Immature natural killer cell (primary cell): ENCODE measurements at regions not wholly inside any gene's neighbourhood (a gene's known extent, or its start where the extent isn't known, plus 50 kb on each side); places are given as distances from the start of the nearest gene placed in this dataset.
"Not testable (repeated sequence)": the region's sequence is repeated elsewhere in the genome, so short reads cannot be mapped to it uniquely, and the experiment has no call there.

Experiments
- DNase-seq, 3 donors: peaks; one replicate each; pipeline ENCODE4 v3.0.0; 2022; ENCODE audit warnings: mixed read lengths in 1 of 3
- H3K27ac Mint-ChIP-seq, 6 donors: one replicate each; pipeline ENCODE4 v1.8.0; 2020; ENCODE audit warnings: mixed read lengths in 6 of 6, mild to moderate bottlenecking in 5 of 6, inconsistent platforms in 4 of 6, moderate library complexity in 3 of 6
- H3K27me3 Mint-ChIP-seq, 3 donors: one replicate each; pipeline ENCODE4 v1.8.0; 2020 to 2021; ENCODE audit warnings: low read depth in 3 of 3, mild to moderate bottlenecking in 3 of 3, mixed read lengths in 3 of 3, moderate library complexity in 3 of 3, inconsistent platforms in 1 of 3
- H3K36me3 Mint-ChIP-seq, 3 donors: one replicate each; pipeline ENCODE4 v1.8.0; 2020; ENCODE audit warnings: mixed read lengths in 3 of 3, inconsistent platforms in 2 of 3, mild to moderate bottlenecking in 2 of 3
- H3K4me1 Mint-ChIP-seq, 2 donors: one replicate each; pipeline ENCODE4 v1.8.0; 2020; ENCODE audit warnings: inconsistent platforms in 2 of 2, mild to moderate bottlenecking in 2 of 2, mixed read lengths in 2 of 2, moderate library complexity in 1 of 2
- H3K4me3 Mint-ChIP-seq, 5 donors: one replicate each; pipeline ENCODE4 v1.8.0; 2020; ENCODE audit warnings: mild to moderate bottlenecking in 5 of 5, mixed read lengths in 5 of 5, inconsistent platforms in 3 of 5, moderate library complexity in 3 of 5
- H3K9me3 Mint-ChIP-seq, 6 donors: one replicate each; pipeline ENCODE4 v1.8.0; 2020; ENCODE audit warnings: mild to moderate bottlenecking in 6 of 6, mixed read lengths in 6 of 6, inconsistent platforms in 4 of 6, moderate library complexity in 3 of 6

GRCh38 chr18:39345321-39345720 lies 1779.7 kb upstream of the CELF4 start:
- Mint-ChIP-seq H3K27me3 (no peaks in the 10 kb centered on the region), H3K36me3 (peaks cover 0 to 4% (median 0%) of the 10 kb centered on the region in 3 donors), H3K27ac (no peak overlapping the region), H3K4me3 (no peak overlapping the region), H3K9me3 (peaks cover 2 to 47% (median 6%) of the 10 kb centered on the region in 6 donors), H3K4me1 (no peaks in the 10 kb centered on the region)
- DNase-seq, result no peak

GRCh38 chr18:39344487-39344886 lies 1778.9 kb upstream of the CELF4 start:
- peaks cover 0 to 2% (median 0%) of the 10 kb centered on the region in 3 donors for H3K27me3 Mint-ChIP-seq
- peaks cover 0 to 4% (median 0%) of the 10 kb centered on the region in 3 donors for H3K36me3 Mint-ChIP-seq
- H3K9me3 Mint-ChIP-seq, result peaks cover 3 to 55% (median 7%) of the 10 kb centered on the region in 6 donors
- H3K4me3 Mint-ChIP-seq, result no peak overlapping the region
- DNase-seq, result no peak
- no peaks in the 10 kb centered on the region for H3K4me1 Mint-ChIP-seq
- no peak overlapping the region for H3K27ac Mint-ChIP-seq

GRCh38 chr18:39341129-39341528 lies 1775.5 kb upstream of the CELF4 start:
- peaks cover 5 to 50% (median 13%) of the 10 kb centered on the region in 6 donors for H3K9me3 Mint-ChIP-seq
- H3K36me3 Mint-ChIP-seq, result peaks cover 0 to 4% (median 0%) of the 10 kb centered on the region in 3 donors
- no peak for DNase-seq
- no peak overlapping the region for H3K27ac Mint-ChIP-seq
- H3K4me1 Mint-ChIP-seq, result no peaks in the 10 kb centered on the region
- no peak overlapping the region for H3K4me3 Mint-ChIP-seq
- peaks cover 0 to 2% (median 0%) of the 10 kb centered on the region in 3 donors for H3K27me3 Mint-ChIP-seq

- Mint-ChIP-seq H3K4me3 (no peak overlapping the region), H3K4me1 (no peaks in the 10 kb centered on the region)
Measured at GRCh38 chr18:39340418-39340817, 1774.8 kb upstream of the CELF4 start.

GRCh38 chr18:39329496-39330275 lies 1764.1 kb upstream of the CELF4 start:
- Mint-ChIP-seq H3K27ac (no peak overlapping the region), H3K4me3 (no peak overlapping the region), H3K36me3 (no peaks in the 10 kb centered on the region), H3K27me3 (no peaks in the 10 kb centered on the region), H3K4me1 (peaks cover 0 to 17% of the 10 kb centered on the region in 2 donors), H3K9me3 (peaks cover 0 to 7% (median 4%) of the 10 kb centered on the region in 6 donors)
- no peak for DNase-seq

More at GRCh38 chr18:39340418-39340817, 1774.8 kb upstream of the CELF4 start:
- Mint-ChIP-seq H3K36me3 (peaks cover 0 to 7% (median 0%) of the 10 kb centered on the region in 3 donors), H3K27me3 (peaks cover 0 to 2% (median 0%) of the 10 kb centered on the region in 3 donors), H3K27ac (no peak overlapping the region), H3K9me3 (peaks cover 2 to 52% (median 13%) of the 10 kb centered on the region in 6 donors)
- no peak for DNase-seq

- Mint-ChIP-seq H3K4me3 (no peak overlapping the region), H3K27ac (no peak overlapping the region), H3K4me1 (peaks cover 0 to 6% of the 10 kb centered on the region in 2 donors), H3K27me3 (no peaks in the 10 kb centered on the region), H3K9me3 (peaks cover under 1 to 13% (median 2%) of the 10 kb centered on the region in 6 donors), H3K36me3 (no peaks in the 10 kb centered on the region)
- no peak for DNase-seq
Measured at GRCh38 chr18:39326772-39327171, 1761.2 kb upstream of the CELF4 start.

- no peak overlapping the region for H3K27ac Mint-ChIP-seq
- no peaks in the 10 kb centered on the region for H3K27me3 Mint-ChIP-seq
- no peaks in the 10 kb centered on the region for H3K4me1 Mint-ChIP-seq
- H3K4me3 Mint-ChIP-seq, result no peak overlapping the region
- no peak for DNase-seq
- no peaks in the 10 kb centered on the region for H3K36me3 Mint-ChIP-seq
- peaks cover 1 to 18% (median 3%) of the 10 kb centered on the region in 6 donors for H3K9me3 Mint-ChIP-seq
Measured at GRCh38 chr18:39325973-39326372, 1760.4 kb upstream of the CELF4 start.

GRCh38 chr18:39319141-39319540 lies 1753.5 kb upstream of the CELF4 start:
- H3K4me1 Mint-ChIP-seq, result no peaks in the 10 kb centered on the region
- no peak overlapping the region for H3K27ac Mint-ChIP-seq
- no peak overlapping the region for H3K4me3 Mint-ChIP-seq
- peaks cover 0 to 4% (median 0%) of the 10 kb centered on the region in 3 donors for H3K36me3 Mint-ChIP-seq
- H3K9me3 Mint-ChIP-seq, result peaks cover 2 to 30% (median 4%) of the 10 kb centered on the region in 6 donors
- DNase-seq, result no peak
- H3K27me3 Mint-ChIP-seq, result no peaks in the 10 kb centered on the region

- no peak overlapping the region for H3K27ac Mint-ChIP-seq
- no peak overlapping the region for H3K4me3 Mint-ChIP-seq
- H3K9me3 Mint-ChIP-seq, result peaks cover 2 to 30% (median 5%) of the 10 kb centered on the region in 6 donors
- H3K4me1 Mint-ChIP-seq, result no peaks in the 10 kb centered on the region
- no peaks in the 10 kb centered on the region for H3K27me3 Mint-ChIP-seq
- DNase-seq, result no peak
- peaks cover 0 to 4% (median 0%) of the 10 kb centered on the region in 3 donors for H3K36me3 Mint-ChIP-seq
Measured at GRCh38 chr18:39318462-39318861, 1752.9 kb upstream of the CELF4 start.

- Mint-ChIP-seq H3K4me3 (no peak overlapping the region), H3K27me3 (no peaks in the 10 kb centered on the region), H3K4me1 (no peaks in the 10 kb centered on the region), H3K36me3 (peaks cover 0 to 4% (median 0%) of the 10 kb centered on the region in 3 donors), H3K27ac (no peak overlapping the region), H3K9me3 (peaks cover 3 to 30% (median 6%) of the 10 kb centered on the region in 6 donors)
- no peak for DNase-seq
Measured at GRCh38 chr18:39318008-39318407, 1752.4 kb upstream of the CELF4 start.

GRCh38 chr18:39314595-39314994 lies 1749.0 kb upstream of the CELF4 start:
- H3K9me3 Mint-ChIP-seq, result peaks cover 0 to 35% (median 15%) of the 10 kb centered on the region in 6 donors
- peaks cover 0 to 4% (median 0%) of the 10 kb centered on the region in 3 donors for H3K36me3 Mint-ChIP-seq
- no peaks in the 10 kb centered on the region for H3K27me3 Mint-ChIP-seq
- H3K4me1 Mint-ChIP-seq, result no peaks in the 10 kb centered on the region
- H3K27ac Mint-ChIP-seq, result no peak overlapping the region
- DNase-seq, result no peak
- no peak overlapping the region for H3K4me3 Mint-ChIP-seq

GRCh38 chr18:39313992-39314391 lies 1748.4 kb upstream of the CELF4 start:
- no peak for DNase-seq
- peaks cover 0 to 4% (median 0%) of the 10 kb centered on the region in 3 donors for H3K36me3 Mint-ChIP-seq
- H3K27ac Mint-ChIP-seq, result no peak overlapping the region
- H3K4me3 Mint-ChIP-seq, result no peak overlapping the region
- no peaks in the 10 kb centered on the region for H3K4me1 Mint-ChIP-seq
- peaks cover 0 to 35% (median 16%) of the 10 kb centered on the region in 6 donors for H3K9me3 Mint-ChIP-seq
- H3K27me3 Mint-ChIP-seq, result no peaks in the 10 kb centered on the region

- no peak for DNase-seq
- Mint-ChIP-seq H3K4me1 (no peaks in the 10 kb centered on the region), H3K27me3 (no peaks in the 10 kb centered on the region), H3K36me3 (no peaks in the 10 kb centered on the region), H3K9me3 (peaks cover 6 to 38% (median 23%) of the 10 kb centered on the region in 6 donors), H3K4me3 (no peak overlapping the region), H3K27ac (no peak overlapping the region)
Measured at GRCh38 chr18:39311111-39311712, 1745.6 kb upstream of the CELF4 start.

- H3K27ac Mint-ChIP-seq, H3K27me3 Mint-ChIP-seq, H3K36me3 Mint-ChIP-seq, H3K4me3 Mint-ChIP-seq, H3K4me1 Mint-ChIP-seq, DNase-seq: not testable (repeated sequence)
- H3K9me3 Mint-ChIP-seq, result peaks cover 8 to 35% (median 25%) of the 10 kb centered on the region in 6 donors
Measured at GRCh38 chr18:39308931-39309521, 1743.4 kb upstream of the CELF4 start.
